GM12891 (cell line): ENCODE measurements at regions not wholly inside any gene's neighbourhood (a gene's known extent, or its start where the extent isn't known, plus 50 kb on each side); places are given as distances from the start of the nearest gene placed in this dataset.

Source experiments
- DNase-seq: peaks from one replicate; pipeline ENCODE4 v3.0.0; 2011; ENCODE audit warnings: low spot score; ENCODE audit not compliant: insufficient read length
- FAIRE-seq: peaks from 2 replicates; lab custom pipeline; 2011; peaks lifted over from hg19 to GRCh38; lab: Jason Lieb, UNC
- PAX5 ChIP-seq: IDR thresholded peaks from 2 replicates; pipeline ENCODE4 v1.6.1; 2011; ENCODE audit warnings: low read length, moderate library complexity, mild to moderate bottlenecking; ENCODE audit not compliant: insufficient read depth, severe bottlenecking
- POLR2A ChIP-seq: IDR thresholded peaks from 2 replicates; pipeline ENCODE4 v1.6.1; 2011; ENCODE audit warnings: low read depth, low read length, control low read depth
- POLR2AphosphoS5 ChIP-seq: IDR thresholded peaks from 2 replicates; pipeline ENCODE4 v1.6.1; 2011; ENCODE audit warnings: low read depth, low read length, control low read depth
- POU2F2 ChIP-seq: IDR thresholded peaks from 2 replicates; pipeline ENCODE4 v1.6.1; 2011; ENCODE audit warnings: low read depth, mild to moderate bottlenecking, control low read depth, low read length, moderate library complexity
- SPI1 ChIP-seq: IDR thresholded peaks from 2 replicates; pipeline ENCODE4 v1.6.1; 2011; ENCODE audit warnings: low read depth, low read length, control low read depth
- TAF1 ChIP-seq: IDR thresholded peaks from 2 replicates; pipeline ENCODE4 v1.6.1; 2011; ENCODE audit warnings: low read depth, low read length, control low read depth

GRCh38 chr11:116539211-116539610, 233.6 kb downstream of the BUD13 start:
- DNase-seq (no peak), FAIRE-seq (no peak)
- TF ChIP-seq POLR2A (no peak), POLR2AphosphoS5 (no peak), TAF1 (no peak), SPI1 (no peak), POU2F2 (no peak), PAX5 (no peak)

- FAIRE-seq (no peak), DNase-seq (no peak)
- no peak for TF ChIP-seq SPI1
- TF ChIP-seq TAF1 = no peak
- TF ChIP-seq POLR2AphosphoS5 = no peak
- no peak for TF ChIP-seq PAX5
- TF ChIP-seq POLR2A = no peak
- no peak for TF ChIP-seq POU2F2
Observed at GRCh38 chr11:116538677-116539076, 234.1 kb downstream of the BUD13 start.

DNA sequence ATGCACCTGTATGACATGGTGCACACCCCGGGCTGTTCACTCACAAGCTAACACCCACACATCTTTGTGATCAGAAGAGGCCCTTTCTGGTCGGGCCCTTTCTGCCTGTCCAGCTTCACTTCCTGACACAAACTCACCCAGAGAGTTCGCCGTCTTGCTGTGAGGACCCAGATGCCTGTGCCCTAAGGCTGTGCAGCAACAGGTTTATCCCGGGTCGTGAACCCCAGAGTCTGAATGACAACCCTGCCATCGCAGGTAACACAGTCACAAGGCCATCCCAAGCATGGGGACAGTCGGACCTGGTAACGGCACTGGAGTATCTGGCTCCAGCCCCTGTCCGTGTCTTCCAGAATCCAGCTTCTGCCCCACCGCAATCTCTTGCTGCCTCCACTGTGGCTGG, 235.1 kb downstream of the BUD13 start:
- FAIRE-seq (no peak), DNase-seq (no peak)
- TF ChIP-seq TAF1 = no peak
- TF ChIP-seq PAX5 = no peak
- TF ChIP-seq POU2F2 = no peak
- TF ChIP-seq POLR2A = no peak
- no peak for TF ChIP-seq POLR2AphosphoS5
- no peak for TF ChIP-seq SPI1

DNA sequence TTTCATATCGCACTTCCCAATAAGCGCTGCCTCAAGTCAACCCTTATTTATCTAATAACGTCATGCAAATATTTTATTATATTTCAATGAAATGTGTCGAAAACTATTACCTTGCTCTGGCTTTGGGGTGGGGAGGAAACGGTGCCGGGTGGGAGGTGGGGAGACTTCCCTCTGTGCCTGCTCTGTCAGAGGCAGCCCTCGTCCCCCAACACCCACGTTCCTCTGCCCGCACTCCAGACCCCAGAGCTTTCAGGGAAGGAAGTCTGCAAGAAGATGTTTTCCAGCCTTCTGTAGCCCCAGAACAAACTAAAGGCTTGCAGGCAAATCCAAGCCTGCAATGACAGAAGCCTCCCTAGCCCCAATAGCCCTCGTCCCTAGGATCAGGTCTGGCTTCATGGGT, 235.7 kb downstream of the BUD13 start:
- no peak for TF ChIP-seq TAF1
- no peak for TF ChIP-seq POLR2A
- no peak for TF ChIP-seq POU2F2
- no peak for TF ChIP-seq POLR2AphosphoS5
- no peak for TF ChIP-seq PAX5
- TF ChIP-seq SPI1 = no peak
- FAIRE-seq = no peak
- DNase-seq = no peak

DNA sequence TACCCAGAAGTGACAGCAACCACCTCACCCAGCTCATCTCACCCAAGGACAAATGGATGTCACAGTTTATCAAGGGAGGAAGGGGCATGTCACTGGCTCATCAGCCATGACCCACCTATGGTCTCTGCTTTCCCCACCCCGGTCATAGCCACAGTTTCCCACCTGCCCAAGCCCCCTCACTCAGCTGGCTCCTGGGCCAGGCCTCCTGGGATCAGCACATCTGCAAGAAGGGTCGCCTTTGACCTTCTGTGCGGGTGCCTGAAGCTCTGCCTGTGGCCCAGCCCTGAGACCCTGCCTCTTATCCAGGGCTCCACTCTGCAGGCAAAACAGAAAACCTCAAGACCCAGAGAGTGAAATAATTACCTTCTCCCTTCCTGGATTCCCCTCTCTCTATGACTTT, 236.4 kb downstream of the BUD13 start:
- no peak for FAIRE-seq
- TF ChIP-seq POLR2AphosphoS5 (no peak), PAX5 (no peak), POU2F2 (no peak), SPI1 (no peak)
- DNase-seq = no peak

- TF ChIP-seq POLR2A (no peak), POU2F2 (no peak), SPI1 (no peak), TAF1 (no peak), PAX5 (no peak), POLR2AphosphoS5 (no peak)
- FAIRE-seq (no peak), DNase-seq (no peak)
Observed at GRCh38 chr11:116535994-116536393, 236.8 kb downstream of the BUD13 start.

GRCh38 chr11:116535120-116535519, 237.7 kb downstream of the BUD13 start:
- DNase-seq (no peak), FAIRE-seq (no peak)
- TF ChIP-seq TAF1 (no peak), PAX5 (no peak), SPI1 (no peak), POLR2A (no peak), POU2F2 (no peak), POLR2AphosphoS5 (no peak)

DNA sequence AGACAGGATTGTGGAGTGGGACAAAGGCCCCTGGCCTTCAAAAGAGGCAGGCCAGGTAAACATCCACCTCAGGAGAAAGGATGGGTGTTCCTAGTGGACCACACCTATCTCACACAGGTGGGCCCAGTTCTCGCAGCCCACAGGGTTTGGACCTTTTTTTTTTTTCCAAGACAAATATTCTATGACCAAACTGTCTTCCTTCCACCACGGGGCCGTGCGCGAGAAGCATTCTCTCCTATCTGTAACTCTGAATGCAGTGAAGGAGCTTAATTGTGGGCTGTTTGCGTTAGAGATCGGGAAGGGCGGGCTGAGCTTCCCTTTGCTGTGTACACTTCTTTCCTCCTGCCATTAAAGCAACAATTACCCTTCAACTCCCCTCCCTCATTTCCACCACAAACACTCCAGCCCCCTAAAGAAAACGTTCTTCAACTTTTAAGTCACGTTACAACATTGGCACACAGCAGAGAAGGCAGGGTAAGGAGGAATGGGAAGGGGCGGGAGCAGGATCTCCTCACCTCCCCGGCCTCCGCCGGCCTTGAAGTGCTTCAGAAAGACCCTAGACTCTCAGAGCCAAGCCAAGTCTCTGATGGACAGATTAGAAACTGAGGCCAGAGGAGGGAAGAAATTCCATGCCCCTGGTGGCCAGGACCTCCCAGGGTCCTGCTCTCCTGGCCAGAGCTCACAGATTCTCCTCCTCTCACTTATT, 238.4 kb downstream of the BUD13 start:
- FAIRE-seq = no peak
- DNase-seq = no peak
- TF ChIP-seq POU2F2 = no peak

- DNase-seq (no peak), FAIRE-seq (no peak)
- TF ChIP-seq POLR2A (no peak), POU2F2 (no peak), PAX5 (no peak), POLR2AphosphoS5 (no peak), TAF1 (no peak), SPI1 (no peak)
Observed at GRCh38 chr11:116533186-116533825, 239.5 kb downstream of the BUD13 start.
